ENCODE measurements at regions not wholly inside any gene's neighbourhood (a gene's known extent, or its start where the extent isn't known, plus 50 kb on each side); places are given as distances from the start of the nearest gene placed in this dataset.

- TF ChIP-seq CTCF (IDR thresholded peaks at IDR 0.05; ENCODE audit: control extremely low read depth in 1 of 3, insufficient read depth in 1 of 3, low read depth in 1 of 3, low read length in 3 of 3), result no peak
- no peak for TF ChIP-seq TAF1 (IDR thresholded peaks at IDR 0.05; ENCODE audit: low read depth, low read length)
- no peak for TF ChIP-seq MAX (IDR thresholded peaks at IDR 0.05)
- no peak for TF ChIP-seq SP4 (IDR thresholded peaks at IDR 0.05; ENCODE audit: low read length)
- TF ChIP-seq POLR2A (IDR thresholded peaks at IDR 0.05; ENCODE audit: control extremely low read depth in 1 of 2, low read depth in 2 of 2, low read length in 2 of 2), result no peak
- TF ChIP-seq JUND (IDR thresholded peaks at IDR 0.05; ENCODE audit: low read length), result no peak
- no peak for TF ChIP-seq BCL11A (IDR thresholded peaks at IDR 0.05; ENCODE audit: low read depth in 2 of 2, low read length in 2 of 2)
- no peak for TF ChIP-seq RXRA (IDR thresholded peaks at IDR 0.05; ENCODE audit: insufficient read depth, low read depth, low read length)
Observed at GRCh38 chr3:102614585-102614984, 179.8 kb downstream of the ZPLD1 start.
